C4-2B (cell line): ENCODE measurements at regions not wholly inside any gene's neighbourhood (a gene's known extent, or its start where the extent isn't known, plus 50 kb on each side); places are given as distances from the start of the nearest gene placed in this dataset.

Experiments
- CTCF ChIP-seq: fragments of 450-650 bp; conservative IDR thresholded peaks from 2 replicates; pipeline ENCODE4 v1.5.1; 2017; ENCODE audit warnings: mild to moderate bottlenecking
- ZFX ChIP-seq: fragments of 450-650 bp; IDR thresholded peaks from 2 replicates; pipeline ENCODE4 v1.6.1; 2017

- TF ChIP-seq CTCF (no peak), ZFX (no peak)
These were observed 1323.9 kb upstream of the DDX18 start for GRCh38 chr2:116490511-116491145.
